ENCODE measurements at regions not wholly inside any gene's neighbourhood (a gene's known extent, or its start where the extent isn't known, plus 50 kb on each side); places are given as distances from the start of the nearest gene placed in this dataset.

- TF ChIP-seq CTCF (IDR thresholded peaks at IDR 0.05; ENCODE audit: low read depth, low read length) (no peak), EZH2phosphoT487 (IDR thresholded peaks at IDR 0.05; ENCODE audit: low read depth) (no peak)
Observed at GRCh38 chr14:32009221-32009975, 67.7 kb upstream of the ARHGAP5 start.

All from OCI-LY3 (cell line).